Uterus (tissue), 2 donors: ENCODE measurements at regions not wholly inside any gene's neighbourhood (a gene's known extent, or its start where the extent isn't known, plus 50 kb on each side); places are given as distances from the start of the nearest gene placed in this dataset.

Experiments
- POLR2A ChIP-seq, 2 donors: fragments of 450-650 bp; IDR thresholded peaks; one replicate each; pipeline ENCODE4 v1.6.1; 2016; ENCODE audit warnings: antibody characterized with exemption in 2 of 2, mild to moderate bottlenecking in 1 of 2, moderate library complexity in 1 of 2
- TF ChIP-seq, protein P1 (sequence below), 4 experiments: fragments of 200-600 bp in 2 of 4; fragments of 450-650 bp in 2 of 4; sonication (generic) in 2 of 4; IDR thresholded peaks; one replicate each; pipeline ENCODE4 v1.5.1; 2016 to 2019; ENCODE audit warnings: antibody characterized with exemption in 4 of 4, mild to moderate bottlenecking in 2 of 4, moderate library complexity in 1 of 4

DNA sequence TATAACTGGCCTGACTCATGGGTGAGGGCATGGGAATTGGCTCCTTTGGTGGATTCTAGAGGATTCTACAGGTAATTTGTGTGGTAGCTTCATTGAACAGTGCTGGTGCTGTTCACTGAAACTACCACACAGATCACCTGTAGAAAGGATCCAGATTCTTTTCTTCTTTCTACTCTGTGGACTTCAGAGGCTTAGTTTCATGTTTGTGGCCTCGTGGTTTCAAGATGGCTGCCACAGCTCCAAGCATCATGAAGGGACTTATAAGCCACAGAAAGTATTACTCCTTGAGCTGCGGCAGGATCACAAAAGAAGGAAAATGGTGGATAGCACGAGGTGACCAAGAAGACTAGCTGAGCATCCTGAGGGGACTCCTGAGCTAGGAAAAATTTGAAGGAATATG, 88.9 kb downstream of the ADCYAP1 start:
- TF ChIP-seq, protein P1, sequence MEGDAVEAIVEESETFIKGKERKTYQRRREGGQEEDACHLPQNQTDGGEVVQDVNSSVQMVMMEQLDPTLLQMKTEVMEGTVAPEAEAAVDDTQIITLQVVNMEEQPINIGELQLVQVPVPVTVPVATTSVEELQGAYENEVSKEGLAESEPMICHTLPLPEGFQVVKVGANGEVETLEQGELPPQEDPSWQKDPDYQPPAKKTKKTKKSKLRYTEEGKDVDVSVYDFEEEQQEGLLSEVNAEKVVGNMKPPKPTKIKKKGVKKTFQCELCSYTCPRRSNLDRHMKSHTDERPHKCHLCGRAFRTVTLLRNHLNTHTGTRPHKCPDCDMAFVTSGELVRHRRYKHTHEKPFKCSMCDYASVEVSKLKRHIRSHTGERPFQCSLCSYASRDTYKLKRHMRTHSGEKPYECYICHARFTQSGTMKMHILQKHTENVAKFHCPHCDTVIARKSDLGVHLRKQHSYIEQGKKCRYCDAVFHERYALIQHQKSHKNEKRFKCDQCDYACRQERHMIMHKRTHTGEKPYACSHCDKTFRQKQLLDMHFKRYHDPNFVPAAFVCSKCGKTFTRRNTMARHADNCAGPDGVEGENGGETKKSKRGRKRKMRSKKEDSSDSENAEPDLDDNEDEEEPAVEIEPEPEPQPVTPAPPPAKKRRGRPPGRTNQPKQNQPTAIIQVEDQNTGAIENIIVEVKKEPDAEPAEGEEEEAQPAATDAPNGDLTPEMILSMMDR (IDR thresholded peaks at IDR 0.05) = no peak
- TF ChIP-seq POLR2A (IDR thresholded peaks at IDR 0.05) = no peak
